CD1c-positive myeloid dendritic cell (primary cell): ENCODE measurements at regions not wholly inside any gene's neighbourhood (a gene's known extent, or its start where the extent isn't known, plus 50 kb on each side); places are given as distances from the start of the nearest gene placed in this dataset.
"Not testable (repeated sequence)": the region's sequence is repeated elsewhere in the genome, so short reads cannot be mapped to it uniquely, and the experiment has no call there.

ENCODE experiments used
- DNase-seq: peaks from one replicate; pipeline ENCODE4 v3.0.0-alpha.2; 2016; ENCODE audit errors: extremely low spot score

GRCh38 chr6:135555550-135555949, 58.0 kb upstream of the AHI1 start:
- DNase-seq: peak; percentile 33

GRCh38 chr6:135557582-135557981, 60.0 kb upstream of the AHI1 start:
- DNase-seq: no peak

- not testable (repeated sequence) for DNase-seq
These were observed 68.1 kb upstream of the AHI1 start for GRCh38 chr6:135565605-135566004.

- no peak for DNase-seq
These were observed 69.0 kb upstream of the AHI1 start for GRCh38 chr6:135566311-135567068.

- no peak for DNase-seq
These were observed 70.0 kb upstream of the AHI1 start for GRCh38 chr6:135567375-135568083.

- no peak for DNase-seq
These were observed 70.8 kb upstream of the AHI1 start for GRCh38 chr6:135568379-135568778.

GRCh38 chr6:135572051-135572450, 74.5 kb upstream of the AHI1 start:
- DNase-seq: no peak

- no peak for DNase-seq
These were observed 78.1 kb upstream of the AHI1 start for GRCh38 chr6:135575629-135576028.

GRCh38 chr6:135576055-135576454, 78.5 kb upstream of the AHI1 start:
- DNase-seq: no peak

- DNase-seq: peak; percentile 5
These were observed 79.6 kb upstream of the AHI1 start for GRCh38 chr6:135577059-135577538.

- no peak for DNase-seq
These were observed 81.4 kb upstream of the AHI1 start for GRCh38 chr6:135578976-135579375.

- DNase-seq: no peak
These were observed 83.7 kb upstream of the AHI1 start for GRCh38 chr6:135581211-135581610.

- no peak for DNase-seq
These were observed 85.8 kb upstream of the AHI1 start for GRCh38 chr6:135583256-135583761.

GRCh38 chr6:135586388-135586787, 88.8 kb upstream of the AHI1 start:
- no peak for DNase-seq

GRCh38 chr6:135586844-135587243, 89.3 kb upstream of the AHI1 start:
- no peak for DNase-seq

- DNase-seq: no peak
These were observed 94.7 kb upstream of the AHI1 start for GRCh38 chr6:135592276-135592675.

GRCh38 chr6:135594000-135594399, 96.5 kb upstream of the AHI1 start:
- DNase-seq: no peak

- DNase-seq: no peak
These were observed 102.7 kb upstream of the AHI1 start for GRCh38 chr6:135600086-135600702.

- DNase-seq: no peak
These were observed 103.4 kb upstream of the AHI1 start for GRCh38 chr6:135600931-135601330.

GRCh38 chr6:135601857-135602256, 104.3 kb upstream of the AHI1 start:
- DNase-seq: no peak

GRCh38 chr6:135603249-135603648, 105.7 kb upstream of the AHI1 start:
- DNase-seq: no peak

- DNase-seq: no peak
These were observed 106.7 kb upstream of the AHI1 start for GRCh38 chr6:135604035-135604860.
